ENCODE measurements at regions not wholly inside any gene's neighbourhood (a gene's known extent, or its start where the extent isn't known, plus 50 kb on each side); places are given as distances from the start of the nearest gene placed in this dataset.
"Not testable (repeated sequence)": the region's sequence is repeated elsewhere in the genome, so short reads cannot be mapped to it uniquely, and the experiment has no call there.

- no peak for DNase-seq
Measured at GRCh38 chr3:178343433-178344038, 192.7 kb upstream of the KCNMB2 start.

- DNase-seq: no peak
Measured at GRCh38 chr3:178345944-178346343, 190.3 kb upstream of the KCNMB2 start.

GRCh38 chr3:178348561-178349217, 187.5 kb upstream of the KCNMB2 start:
- not testable (repeated sequence) for DNase-seq

- DNase-seq: not testable (repeated sequence)
Measured at GRCh38 chr3:178349218-178349596, 187.0 kb upstream of the KCNMB2 start.

GRCh38 chr3:178350763-178351162, 185.5 kb upstream of the KCNMB2 start:
- no peak for DNase-seq

DNA sequence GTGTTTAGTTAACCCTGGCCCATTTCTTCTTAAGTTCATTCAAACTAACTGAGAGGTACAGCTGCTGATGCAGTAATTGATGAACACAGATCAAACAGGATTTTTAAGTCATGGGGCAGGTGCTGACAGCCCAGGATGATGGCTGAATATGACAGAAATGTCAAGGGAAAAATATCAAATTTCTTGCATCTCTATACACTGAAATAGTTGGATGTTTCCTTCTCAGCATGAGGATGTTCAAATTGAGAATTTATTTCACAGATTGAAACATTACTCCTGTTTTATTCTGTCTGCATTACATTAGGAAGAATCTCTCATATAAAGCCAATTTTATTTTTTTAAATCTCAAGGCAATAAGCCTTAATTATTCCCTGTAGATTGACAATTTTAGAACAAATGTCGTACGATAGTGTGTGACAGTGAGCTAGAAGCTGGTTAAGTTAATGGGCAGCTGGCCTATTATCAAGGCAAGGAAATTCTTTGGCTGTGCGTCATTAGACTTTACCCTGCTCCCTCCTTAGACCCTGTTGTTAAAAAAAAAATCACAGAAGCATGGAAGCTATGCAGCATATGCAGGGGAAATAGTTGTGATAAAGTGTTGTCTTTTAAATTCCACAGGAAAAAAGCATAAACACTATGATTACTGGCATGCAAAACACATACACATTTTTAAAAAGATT, 183.8 kb upstream of the KCNMB2 start:
- DNase-seq: no peak

GRCh38 chr3:178353006-178353694, 183.1 kb upstream of the KCNMB2 start:
- DNase-seq: no peak

DNA sequence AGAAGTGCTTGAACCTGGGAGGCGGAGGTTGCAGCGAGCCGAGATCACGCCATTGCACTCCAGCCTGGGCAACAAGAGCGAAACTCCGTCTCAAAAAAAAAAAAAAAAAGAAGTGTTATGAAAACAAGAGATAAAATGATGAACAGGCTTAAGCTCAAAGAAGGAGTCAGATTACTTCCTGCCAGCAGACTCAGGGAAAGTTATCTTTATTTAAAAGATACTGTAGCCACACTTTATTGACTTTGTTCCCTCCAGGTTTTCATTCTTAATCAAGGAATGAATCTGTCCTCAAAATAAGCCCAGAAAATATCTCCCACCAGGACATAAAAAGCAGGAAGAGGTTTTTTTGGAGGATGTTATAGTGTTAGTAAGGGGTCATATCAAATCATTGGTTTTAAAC, 176.5 kb upstream of the KCNMB2 start:
- no peak for DNase-seq

GRCh38 chr3:178363048-178363447, 173.2 kb upstream of the KCNMB2 start:
- not testable (repeated sequence) for DNase-seq

- peak; percentile 91 to 94 for DNase-seq
Measured at GRCh38 chr3:178367817-178368617, 168.2 kb upstream of the KCNMB2 start.

GRCh38 chr3:178369006-178369405, 167.2 kb upstream of the KCNMB2 start:
- peak in 1 of 2 experiments; percentile 7 for DNase-seq

DNA sequence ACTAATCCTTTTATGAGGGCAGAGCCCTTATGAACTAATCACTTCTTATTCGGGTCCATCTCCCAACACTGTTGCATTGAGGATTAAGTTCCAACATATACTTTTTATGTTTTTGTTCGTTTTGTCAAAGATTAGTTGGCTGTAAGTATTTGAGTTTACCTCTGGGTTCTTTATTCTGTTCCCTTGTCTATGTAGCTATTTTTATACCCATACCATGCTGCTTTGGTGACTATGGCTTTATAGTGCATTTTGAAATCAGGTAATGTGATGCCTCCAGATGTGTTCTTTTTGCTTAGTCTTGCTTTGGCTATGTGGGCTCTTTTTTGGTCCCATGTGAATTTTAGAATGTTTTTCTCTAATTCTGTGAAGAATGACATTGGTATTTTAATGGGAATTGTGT, 166.4 kb upstream of the KCNMB2 start:
- DNase-seq: no peak

GRCh38 chr3:178370387-178370786, 165.8 kb upstream of the KCNMB2 start:
- no peak for DNase-seq

DNA sequence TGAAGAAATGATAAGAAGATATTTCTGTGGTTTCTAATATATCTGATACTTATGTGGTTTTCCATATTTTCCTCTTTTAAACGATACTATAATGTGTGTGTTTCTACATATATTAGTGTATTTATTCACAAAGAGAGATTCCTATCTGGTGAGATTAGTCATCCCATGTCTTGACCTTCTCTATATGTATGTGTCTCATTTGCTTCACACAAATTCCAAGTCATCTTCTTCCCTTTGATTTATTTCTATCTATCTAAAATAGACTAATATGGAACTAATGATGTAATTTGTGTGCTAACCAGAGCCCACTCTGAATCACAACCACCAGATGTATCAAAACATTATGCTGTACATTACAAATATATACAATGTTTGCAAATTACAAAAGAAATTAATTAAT, 154.7 kb upstream of the KCNMB2 start:
- DNase-seq: no peak

- no peak for DNase-seq
Measured at GRCh38 chr3:178381971-178382448, 154.2 kb upstream of the KCNMB2 start.

- no peak for DNase-seq
Measured at GRCh38 chr3:178382449-178383061, 153.7 kb upstream of the KCNMB2 start.

GRCh38 chr3:178384321-178385230, 151.7 kb upstream of the KCNMB2 start:
- DNase-seq: peak; percentile 55 to 83

GRCh38 chr3:178385280-178385952, 150.8 kb upstream of the KCNMB2 start:
- peak in 1 of 2 experiments; percentile 54 for DNase-seq

GRCh38 chr3:178386401-178386800, 149.8 kb upstream of the KCNMB2 start:
- DNase-seq: no peak

DNA sequence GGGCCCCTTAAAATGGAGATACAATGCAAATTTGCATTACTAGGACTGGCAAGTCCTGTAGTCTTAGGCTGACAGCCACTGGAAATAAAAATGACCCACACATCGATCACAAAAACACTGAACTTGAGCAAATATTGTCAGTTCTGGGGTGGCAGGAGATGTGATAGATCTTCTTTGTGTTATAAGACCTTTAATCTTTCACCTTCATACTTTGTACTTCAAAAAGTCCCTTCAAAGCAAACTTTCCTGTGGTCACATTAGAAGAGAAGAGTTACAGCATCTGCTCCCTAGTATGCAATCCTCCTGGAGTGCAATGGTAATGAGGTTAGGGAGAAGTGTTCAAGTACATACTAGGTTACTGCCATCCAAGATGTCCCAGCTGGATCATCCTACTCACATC, 149.4 kb upstream of the KCNMB2 start:
- DNase-seq: no peak
